NCI-H2081 (cell line): ENCODE measurements at regions not wholly inside any gene's neighbourhood (a gene's known extent, or its start where the extent isn't known, plus 50 kb on each side); places are given as distances from the start of the nearest gene placed in this dataset.

Experiments
- DNase-seq, 2 experiments: peaks; one replicate each; lab custom pipeline; 2025; lab: John Stamatoyannopoulos, UW

DNA sequence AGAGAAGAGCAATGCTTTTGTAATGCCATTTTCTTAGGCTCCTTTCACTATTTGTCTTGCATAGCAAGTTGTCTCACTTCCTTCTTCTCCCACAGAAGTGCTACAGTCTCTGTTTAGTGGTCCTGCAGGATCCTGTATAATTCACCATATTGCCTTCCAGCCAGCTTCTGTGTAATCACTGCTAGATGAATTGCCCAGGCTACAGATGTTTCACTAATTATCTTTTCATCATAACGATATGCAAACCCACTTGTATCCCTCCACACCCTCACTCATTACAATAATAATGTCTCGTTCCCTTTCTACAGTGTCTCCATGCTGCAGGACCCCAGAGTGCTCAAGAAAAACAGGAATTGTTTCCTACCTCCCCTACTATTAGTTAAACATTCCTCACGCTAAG is 402.9 kb downstream of the TBL1XR1 start:
- no peak for DNase-seq

- no peak for DNase-seq
Measured at GRCh38 chr3:176789947-176790346, 407.3 kb downstream of the TBL1XR1 start.

DNA sequence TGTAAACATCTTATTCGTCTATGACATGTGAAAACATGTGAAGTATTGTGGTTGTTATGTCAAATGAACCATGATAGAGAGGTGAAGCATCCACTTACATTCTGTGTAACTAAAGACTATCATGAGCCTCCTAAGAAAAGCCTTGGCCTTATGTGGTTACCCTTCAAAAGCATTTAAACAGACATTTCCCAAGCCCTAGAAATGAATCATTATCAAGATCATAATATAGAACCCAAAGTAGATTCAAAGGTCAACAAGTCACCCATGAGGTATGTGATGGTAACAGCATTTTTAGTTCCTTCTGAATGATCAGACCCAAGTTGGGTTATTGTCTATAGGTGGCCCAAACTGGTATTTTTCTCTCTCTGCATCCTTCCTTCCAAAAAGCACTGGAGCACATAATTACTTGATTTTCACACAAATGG is 408.0 kb downstream of the TBL1XR1 start:
- DNase-seq: no peak

- DNase-seq: no peak
Measured at GRCh38 chr3:176787506-176787905, 409.8 kb downstream of the TBL1XR1 start.

DNA sequence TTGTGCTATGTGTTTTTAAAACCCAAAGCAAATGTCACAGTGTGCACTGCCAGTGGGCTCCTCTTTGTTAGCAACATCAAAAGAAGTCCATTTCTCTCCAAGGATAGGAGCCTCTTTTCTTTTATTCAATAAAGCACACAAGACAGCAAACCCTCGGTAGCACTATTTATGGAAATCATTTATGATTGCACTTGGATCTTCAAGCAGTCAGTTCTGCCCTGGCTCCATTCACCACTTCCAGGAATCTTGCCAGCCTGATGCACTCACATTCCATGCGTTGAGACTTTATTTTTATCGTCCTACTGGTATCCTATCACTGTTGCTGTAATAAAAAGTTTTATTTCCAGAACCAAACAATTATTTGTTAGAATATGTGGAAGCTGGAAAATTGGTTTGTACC is 412.1 kb downstream of the TBL1XR1 start:
- DNase-seq: no peak

- DNase-seq: no peak
Measured at GRCh38 chr3:176780766-176781165, 416.5 kb downstream of the TBL1XR1 start.

GRCh38 chr3:176776622-176777175 is 420.6 kb downstream of the TBL1XR1 start:
- peak; percentile 20 to 80 for DNase-seq

- no peak for DNase-seq
Measured at GRCh38 chr3:176769547-176770190, 427.6 kb downstream of the TBL1XR1 start.

DNA sequence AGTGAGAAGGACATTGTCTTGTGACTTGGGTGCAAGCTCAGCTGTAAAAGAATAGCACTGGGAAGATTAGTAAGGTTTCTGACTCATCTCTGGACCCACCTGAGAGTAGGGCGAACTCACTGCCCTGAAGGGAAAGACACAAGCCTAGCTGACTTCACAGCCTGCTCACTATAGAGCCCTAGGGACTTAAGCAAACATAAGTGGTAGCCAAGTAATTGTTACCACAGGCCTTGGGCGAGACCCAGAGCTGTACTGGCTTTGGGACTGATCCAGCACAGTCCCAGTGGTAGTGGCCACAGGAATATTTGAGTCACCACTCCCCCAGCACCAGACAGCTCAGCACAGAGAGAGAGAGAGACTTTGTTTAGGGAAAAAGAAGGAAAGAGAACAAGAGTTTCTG is 429.9 kb downstream of the TBL1XR1 start:
- no peak for DNase-seq

DNA sequence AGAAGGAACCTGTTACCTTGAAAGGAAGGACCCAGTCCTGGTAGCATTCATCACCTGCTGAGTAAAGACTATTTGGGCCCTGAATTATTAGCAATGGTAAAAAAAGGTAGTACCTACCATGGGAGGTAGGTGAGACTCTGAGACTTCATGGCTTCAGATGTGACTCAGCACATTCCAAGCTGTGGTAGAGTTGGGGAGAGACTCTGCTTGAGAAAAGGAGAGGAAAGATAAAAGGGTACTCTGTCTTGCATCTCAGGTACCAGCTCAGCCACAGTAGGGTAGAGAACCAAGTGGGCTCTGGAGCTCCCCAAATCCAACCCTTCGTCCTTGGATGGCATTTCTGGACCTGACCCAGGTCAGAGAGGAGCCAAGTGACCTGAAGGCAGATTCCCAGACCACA is 430.4 kb downstream of the TBL1XR1 start:
- no peak for DNase-seq

DNA sequence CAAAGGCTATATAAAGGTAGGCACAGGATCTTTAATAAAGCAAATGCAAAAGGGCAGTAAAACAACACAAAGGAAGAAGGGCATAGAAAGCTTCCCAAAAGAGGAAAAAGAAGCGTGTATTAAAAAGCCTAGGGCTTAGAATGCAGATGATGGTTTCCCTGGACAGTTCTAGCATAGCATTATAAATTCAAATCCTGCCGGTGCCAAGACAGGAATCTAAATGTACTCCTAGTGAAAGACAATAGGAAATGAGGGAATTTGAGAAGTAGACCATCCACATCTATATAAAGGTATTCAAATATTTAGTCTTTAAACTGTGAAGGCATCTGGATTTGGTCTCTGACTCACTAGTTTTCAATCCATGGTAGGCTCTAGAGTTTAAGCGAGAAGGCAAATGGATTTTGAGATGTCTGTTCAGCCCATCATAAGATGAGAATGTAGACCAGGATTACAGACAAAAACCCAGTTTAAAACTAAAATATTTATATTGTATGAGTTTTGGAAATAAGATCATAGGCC is 431.8 kb downstream of the TBL1XR1 start:
- DNase-seq: no peak

GRCh38 chr3:176759815-176760506 is 437.3 kb downstream of the TBL1XR1 start:
- no peak for DNase-seq

DNA sequence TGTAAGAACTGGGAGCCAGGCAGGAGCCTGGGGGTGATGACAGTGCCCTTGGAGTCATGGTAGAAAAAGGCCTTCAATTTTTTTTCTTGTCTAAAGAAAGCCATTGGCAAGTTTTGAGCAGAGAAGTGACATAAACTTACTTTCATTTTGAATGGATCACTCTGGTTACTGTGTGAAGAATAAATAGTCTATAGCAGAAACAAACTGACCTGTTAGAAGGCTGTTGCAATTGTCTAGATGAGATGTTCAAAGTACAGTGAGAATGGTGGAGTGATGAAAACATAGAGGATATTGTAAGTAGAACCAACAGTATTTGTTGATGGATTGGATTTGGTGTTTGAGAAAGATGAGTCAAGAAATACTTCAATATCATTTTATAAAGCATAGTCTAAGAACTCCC is 439.9 kb downstream of the TBL1XR1 start:
- DNase-seq: no peak

- DNase-seq: no peak
Measured at GRCh38 chr3:176755977-176756376, 441.3 kb downstream of the TBL1XR1 start.

DNA sequence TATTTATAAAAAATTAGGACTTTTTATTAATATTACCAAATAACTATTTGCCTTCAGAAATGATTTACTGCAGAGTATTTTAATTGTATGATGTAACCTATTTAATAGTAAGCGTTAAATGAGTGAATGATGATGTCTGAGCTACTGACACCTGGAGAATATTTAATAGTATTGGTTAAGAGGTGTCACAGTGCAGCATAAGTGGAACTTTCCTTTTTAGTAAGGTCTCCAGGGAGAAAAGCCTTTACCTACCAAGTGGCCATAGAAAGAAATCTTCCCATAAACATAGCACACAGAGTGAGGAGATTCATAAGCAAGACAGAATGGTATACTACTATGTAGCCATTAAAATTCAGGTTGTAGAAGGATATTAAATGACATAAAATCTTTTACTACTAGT is 441.7 kb downstream of the TBL1XR1 start:
- DNase-seq: no peak

DNA sequence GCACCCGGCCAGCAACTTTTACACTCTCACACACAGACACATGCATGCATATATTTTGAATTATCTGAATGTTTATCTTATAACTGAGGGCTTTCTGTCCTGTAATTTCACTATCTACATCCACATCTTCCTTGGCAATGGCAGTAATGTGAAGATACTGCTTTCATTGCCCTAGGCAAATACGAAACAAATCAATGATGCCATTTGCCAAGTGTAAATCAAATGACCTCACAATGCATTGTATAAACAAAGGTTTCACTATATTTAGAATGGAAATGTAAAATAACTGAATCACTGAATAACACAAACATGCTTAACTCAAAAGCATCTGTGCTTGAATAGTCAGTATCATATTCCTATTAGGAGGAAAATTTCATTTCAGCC is 455.6 kb downstream of the TBL1XR1 start:
- peak in 1 of 2 experiments; percentile 17 for DNase-seq

DNA sequence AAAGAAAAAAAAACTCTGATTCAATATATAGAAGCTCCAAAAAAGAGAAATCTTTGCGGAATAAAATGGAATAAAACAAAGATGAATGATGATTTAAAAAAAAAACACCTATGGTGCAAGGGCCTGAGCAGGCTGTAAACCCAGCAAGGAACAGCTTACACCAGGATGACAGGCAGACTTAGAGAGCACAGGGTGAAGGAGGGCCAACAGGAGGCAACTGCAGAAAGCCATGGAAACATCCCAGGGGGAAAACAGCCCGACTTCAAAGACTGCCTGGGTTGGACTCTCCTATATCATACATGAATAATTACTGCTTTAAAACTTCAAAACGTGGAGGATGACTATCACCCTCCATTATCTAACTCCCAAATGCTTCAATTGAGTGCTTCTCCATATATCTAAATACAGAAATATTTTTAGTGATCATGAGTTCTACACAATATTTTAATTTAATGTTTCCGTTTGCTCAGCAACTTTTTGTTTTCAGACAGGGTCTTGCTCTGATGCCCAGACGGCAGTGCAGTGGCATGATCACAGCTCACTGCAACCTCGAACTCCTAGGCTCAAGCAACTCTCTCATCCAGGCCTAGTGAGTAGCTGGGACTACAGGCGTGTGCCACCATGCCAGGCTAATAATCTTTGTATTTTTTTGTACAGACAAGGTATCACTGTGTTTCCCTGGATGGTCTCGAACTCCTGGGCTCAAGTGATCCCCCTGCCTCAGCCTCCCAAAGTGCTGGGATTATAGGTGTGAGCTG is 456.2 kb downstream of the TBL1XR1 start:
- DNase-seq: no peak

- DNase-seq: no peak
Measured at GRCh38 chr3:176739159-176739558, 458.1 kb downstream of the TBL1XR1 start.

- peak; percentile 50 to 78 for DNase-seq
Measured at GRCh38 chr3:176737480-176738110, 459.7 kb downstream of the TBL1XR1 start.

DNA sequence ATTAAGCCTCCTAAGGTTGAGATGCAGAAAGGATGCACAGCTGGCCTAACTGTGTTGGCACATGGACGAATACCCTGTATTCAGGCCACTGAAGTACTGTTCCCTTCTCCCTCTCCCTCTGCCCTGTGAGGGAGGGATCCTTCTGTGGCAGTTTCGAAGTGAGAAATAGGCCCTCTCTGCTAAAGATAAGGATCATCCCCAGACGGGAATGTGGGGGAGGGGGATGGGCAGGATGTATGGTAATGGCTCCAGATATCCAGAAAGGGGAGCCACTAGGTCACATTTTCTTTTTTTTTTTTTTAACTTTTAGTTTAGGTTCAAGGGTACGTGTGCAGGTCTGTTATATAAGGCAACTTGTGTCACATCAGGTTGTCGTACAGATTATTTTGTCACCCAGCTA is 463.1 kb downstream of the TBL1XR1 start:
- DNase-seq: no peak

- DNase-seq: no peak
Measured at GRCh38 chr3:176724394-176724759, 472.9 kb downstream of the TBL1XR1 start.

DNA sequence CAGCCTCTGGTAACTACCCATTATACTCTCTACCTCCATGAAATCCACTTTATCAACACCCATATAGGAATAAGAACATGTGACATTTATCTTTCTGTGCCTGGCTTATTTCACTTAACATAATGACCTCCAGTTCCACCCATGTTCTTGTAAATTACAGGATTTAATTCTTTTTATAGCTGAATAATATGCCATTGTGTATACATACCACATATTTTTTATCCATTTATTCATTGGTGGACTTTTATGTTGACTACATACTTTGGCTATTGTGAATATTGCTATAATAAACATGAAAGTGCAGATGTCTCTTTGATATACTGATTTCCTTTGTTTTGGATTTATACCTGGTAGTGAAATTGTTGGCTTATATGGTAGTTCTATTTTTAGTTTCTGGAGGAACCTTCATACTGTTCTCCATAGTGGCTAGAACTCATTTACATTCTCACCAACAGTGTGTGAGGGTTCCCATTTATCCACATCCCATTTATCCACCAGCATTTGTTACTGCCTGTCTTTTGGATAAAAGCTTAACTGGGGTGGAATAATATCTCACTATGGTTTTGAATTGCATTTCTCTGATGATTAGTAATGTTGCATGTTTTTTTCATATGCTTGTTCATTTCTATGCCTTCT is 473.4 kb downstream of the TBL1XR1 start:
- DNase-seq: no peak
